ENCODE measurements at regions not wholly inside any gene's neighbourhood (a gene's known extent, or its start where the extent isn't known, plus 50 kb on each side); places are given as distances from the start of the nearest gene placed in this dataset.

- no peak for DNase-seq (ENCODE audit: low spot score)
These were observed 158.5 kb downstream of the HERPUD2 start for GRCh38 chr7:35536396-35536826.

GRCh38 chr7:35533902-35534301 lies 161.0 kb downstream of the HERPUD2 start:
- no peak for DNase-seq (ENCODE audit: low spot score)

DNA sequence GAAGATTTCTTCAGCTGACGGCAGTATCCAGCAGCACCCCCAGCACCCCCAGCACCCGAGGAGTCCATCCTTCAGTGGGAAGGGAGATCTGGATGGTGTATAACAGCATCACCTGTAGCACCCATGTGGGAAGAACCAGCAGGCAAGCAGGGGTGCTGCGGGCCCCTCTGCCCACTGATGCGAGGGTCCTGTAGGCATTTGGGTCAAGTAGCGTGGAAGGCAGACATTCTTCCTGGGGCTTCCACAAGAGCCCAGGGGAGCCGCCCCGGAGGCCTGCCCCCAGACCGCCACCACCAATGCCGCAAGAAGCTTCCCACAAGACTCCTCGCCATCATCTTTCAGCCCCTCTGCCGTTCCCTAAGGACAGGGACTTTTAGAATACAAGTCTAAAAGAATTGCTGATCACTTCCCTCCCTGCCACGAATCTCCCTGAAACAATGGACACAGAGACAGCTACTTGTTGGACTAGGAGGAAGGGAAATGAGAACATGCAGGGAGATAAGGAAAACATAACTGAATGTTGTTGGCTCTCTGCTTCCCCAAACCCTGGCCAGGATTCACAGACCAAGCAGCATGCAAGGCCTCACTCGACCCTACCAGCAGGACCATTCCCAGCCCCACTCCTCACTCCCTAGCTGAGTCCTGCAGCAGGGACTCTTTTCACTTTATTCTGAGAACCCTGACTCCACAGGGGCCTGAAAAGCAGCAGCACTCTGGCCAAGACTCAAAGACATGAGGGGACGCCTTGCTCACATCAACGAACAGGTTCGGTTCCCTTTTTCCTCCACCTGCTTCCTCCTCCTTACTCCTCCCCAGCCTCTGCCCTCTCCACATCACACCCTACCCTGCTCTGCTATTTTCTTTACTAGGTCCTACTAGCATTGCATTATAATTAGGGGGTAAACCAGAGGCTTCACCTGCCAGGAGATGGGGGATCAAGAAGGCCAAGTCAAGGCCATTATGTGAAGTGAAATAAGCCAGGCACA lies 164.5 kb downstream of the HERPUD2 start:
- no peak for DNase-seq (ENCODE audit: low spot score)

- no peak for DNase-seq (ENCODE audit: low spot score)
These were observed 165.2 kb downstream of the HERPUD2 start for GRCh38 chr7:35529713-35530112.

- no peak for DNase-seq (ENCODE audit: low spot score)
These were observed 166.5 kb downstream of the HERPUD2 start for GRCh38 chr7:35528381-35528977.

DNA sequence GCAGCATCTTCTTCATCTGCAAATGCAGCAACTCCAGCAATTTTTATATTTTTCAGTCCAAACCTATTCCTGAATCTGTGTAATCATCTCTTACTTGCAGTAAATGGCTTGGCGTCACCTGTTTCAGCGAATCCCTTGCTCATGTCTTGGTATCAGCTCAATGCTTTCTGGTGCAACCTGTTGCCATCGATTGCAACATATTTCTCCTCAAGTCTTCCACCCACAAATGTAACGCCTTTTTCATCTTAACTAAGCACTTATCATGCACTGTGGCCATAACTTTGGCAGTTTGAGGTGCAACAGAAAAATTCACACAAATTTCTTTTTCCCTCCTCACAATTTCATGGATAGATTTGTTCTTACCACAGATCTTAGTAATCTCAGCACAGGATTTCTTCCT lies 168.3 kb downstream of the HERPUD2 start:
- DNase-seq (ENCODE audit: low spot score): no peak

DNA sequence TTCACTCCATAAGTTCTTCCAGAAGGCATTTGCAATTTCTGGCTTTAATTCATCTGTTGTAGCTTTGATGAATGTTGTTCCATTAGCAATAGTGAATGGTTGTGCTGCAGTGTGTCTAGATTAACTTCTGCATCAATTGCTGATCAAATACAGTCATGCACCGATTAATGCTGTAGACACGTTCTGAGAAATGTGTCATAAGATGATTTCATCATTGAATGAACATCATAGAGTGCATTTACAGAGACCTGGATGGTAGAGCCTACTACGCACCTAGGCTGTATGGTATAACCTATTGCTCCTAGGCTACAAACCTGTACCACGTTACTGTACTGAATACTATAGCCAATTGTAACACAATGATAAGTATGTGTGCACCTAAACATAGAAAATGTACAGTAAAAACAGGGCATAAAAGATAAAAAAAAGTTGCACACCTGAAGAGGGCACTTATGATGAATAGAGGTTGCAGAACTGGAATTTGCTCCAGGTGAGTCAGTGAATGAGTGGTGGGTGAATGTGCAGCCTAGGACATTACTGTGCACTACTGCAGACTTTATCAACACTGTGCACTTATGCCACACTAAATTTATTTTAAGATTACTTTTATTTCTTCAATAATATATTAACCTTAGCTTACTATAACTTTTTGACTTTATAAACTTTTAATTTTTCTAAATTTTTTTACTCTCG lies 170.7 kb downstream of the HERPUD2 start:
- no peak for DNase-seq (ENCODE audit: low spot score)

- no peak for DNase-seq (ENCODE audit: low spot score)
These were observed 171.6 kb downstream of the HERPUD2 start for GRCh38 chr7:35523292-35523691.

DNA sequence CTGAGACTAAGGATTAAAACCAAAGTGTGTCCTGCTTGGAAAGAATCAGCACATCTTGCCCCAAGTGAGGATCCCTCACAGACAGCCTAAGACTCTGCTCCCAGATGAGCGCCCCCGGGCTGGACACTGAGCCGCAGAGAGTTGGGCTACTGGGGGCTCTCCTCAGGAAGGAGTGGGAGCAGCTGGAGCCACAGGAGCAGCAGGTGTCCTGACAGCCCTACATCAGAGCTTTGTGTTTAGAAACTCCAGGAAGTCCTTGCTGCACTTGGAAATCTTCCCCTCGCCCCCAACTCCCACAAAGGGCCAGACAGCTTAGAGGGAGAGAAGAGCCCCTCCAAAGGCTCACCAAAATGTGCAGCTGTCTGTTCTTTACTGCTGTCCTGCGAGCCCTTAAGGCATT lies 172.2 kb downstream of the HERPUD2 start:
- no peak for DNase-seq (ENCODE audit: low spot score)

- DNase-seq (ENCODE audit: low spot score): no peak
These were observed 173.0 kb downstream of the HERPUD2 start for GRCh38 chr7:35521941-35522340.

- DNase-seq (ENCODE audit: low spot score): no peak
These were observed 173.9 kb downstream of the HERPUD2 start for GRCh38 chr7:35520810-35521625.

DNA sequence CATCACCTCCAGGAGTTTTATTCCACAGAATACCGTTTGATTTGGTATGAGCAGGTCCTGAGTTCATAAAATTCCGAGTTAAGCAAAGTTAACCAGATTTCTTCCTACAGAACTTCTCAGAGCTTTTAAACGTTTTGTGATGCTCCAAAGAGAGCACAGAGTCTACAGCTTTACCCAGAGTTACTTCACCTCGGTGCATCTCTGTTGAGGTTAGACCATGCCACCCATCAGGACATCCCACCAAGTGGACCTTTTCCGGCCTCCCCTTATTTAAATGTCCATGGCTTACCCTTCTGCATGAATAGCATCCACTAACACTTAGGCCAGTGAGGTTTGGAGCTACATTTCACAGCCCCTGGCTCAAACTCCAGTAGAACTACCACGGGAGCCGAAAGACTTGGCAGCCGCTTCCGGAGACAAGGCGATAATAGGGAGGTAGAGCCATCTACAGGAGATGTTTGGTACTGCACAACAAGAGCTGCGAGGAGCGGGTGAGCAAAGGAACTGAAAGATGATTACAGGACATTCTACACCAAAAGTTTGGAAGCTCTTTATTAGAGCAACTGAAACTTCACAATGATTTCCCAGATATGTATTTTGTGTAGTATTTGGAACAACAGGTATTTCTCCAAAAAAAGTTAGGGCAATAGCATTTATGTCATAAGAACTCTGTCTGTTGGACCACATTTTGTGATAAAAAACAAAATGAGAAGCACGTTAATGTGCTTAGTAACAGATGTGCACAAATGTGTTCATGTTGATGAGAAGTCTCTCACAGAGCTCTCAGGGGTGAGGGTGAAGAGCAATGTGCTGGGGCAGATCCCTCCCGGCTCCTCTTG lies 174.7 kb downstream of the HERPUD2 start:
- DNase-seq (ENCODE audit: low spot score): peak; percentile 84

GRCh38 chr7:35518767-35519166 lies 176.2 kb downstream of the HERPUD2 start:
- DNase-seq (ENCODE audit: low spot score): no peak

DNA sequence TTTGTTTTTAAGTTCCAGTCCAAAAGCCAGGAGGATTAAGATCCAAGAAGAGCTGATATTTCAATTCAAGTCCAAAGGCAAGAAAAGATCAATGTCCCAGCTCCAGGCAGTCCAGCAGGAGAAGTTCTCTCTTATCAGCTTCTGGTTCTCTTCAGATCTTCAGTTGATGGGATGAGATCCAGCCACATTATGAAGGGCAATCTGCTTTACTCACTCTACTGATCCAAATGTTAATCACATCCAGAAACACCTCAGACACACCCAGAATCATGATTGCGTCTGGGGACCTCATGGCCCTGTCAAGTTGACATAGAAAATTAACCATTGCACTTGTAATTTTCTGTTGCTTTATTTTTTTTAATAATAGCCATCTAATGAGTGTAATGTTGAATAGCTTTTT lies 178.4 kb downstream of the HERPUD2 start:
- no peak for DNase-seq (ENCODE audit: low spot score)

DNA sequence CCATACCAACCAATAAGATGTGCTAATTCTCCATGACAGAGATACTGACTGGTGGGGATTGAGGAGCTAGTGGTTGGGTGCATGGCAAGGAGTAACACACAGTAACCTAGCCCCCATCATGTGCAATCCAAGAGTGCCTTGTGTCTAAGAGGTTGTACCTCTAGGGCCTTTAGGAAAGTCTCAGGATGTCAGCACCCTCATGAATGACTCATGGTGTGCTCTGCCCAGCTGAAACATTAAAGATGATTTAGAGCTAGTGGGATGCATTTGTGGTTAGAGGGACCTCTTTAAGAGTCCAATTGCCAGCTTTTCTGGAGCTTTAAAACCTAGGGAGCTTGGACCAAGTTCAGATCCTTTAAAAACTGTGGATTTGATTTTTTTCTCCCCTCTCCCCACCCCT lies 181.1 kb downstream of the HERPUD2 start:
- DNase-seq (ENCODE audit: low spot score): no peak

- no peak for DNase-seq (ENCODE audit: low spot score)
These were observed 181.7 kb downstream of the HERPUD2 start for GRCh38 chr7:35513195-35513594.

DNA sequence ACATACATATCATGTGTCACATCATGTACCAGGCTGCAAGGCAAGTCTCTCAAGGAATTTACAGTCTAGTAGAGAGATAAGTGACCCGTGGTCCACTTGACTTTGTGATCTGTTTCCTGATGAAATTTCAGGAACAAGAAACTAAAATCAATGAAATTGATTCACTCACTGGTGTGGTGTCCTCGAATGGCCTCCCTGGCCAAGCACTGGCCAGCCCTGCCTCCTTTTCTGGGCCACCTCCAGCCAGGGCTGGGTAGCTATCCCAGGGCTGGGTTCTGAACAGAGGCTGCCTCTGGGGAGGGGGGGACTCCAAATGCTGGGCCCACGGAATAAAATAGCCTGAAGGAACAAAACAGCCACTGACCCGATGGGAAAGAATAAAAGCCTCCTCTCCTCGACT lies 182.2 kb downstream of the HERPUD2 start:
- peak; percentile 12 for DNase-seq (ENCODE audit: low spot score)

- DNase-seq (ENCODE audit: low spot score): no peak
These were observed 186.1 kb downstream of the HERPUD2 start for GRCh38 chr7:35508623-35509400.

DNA sequence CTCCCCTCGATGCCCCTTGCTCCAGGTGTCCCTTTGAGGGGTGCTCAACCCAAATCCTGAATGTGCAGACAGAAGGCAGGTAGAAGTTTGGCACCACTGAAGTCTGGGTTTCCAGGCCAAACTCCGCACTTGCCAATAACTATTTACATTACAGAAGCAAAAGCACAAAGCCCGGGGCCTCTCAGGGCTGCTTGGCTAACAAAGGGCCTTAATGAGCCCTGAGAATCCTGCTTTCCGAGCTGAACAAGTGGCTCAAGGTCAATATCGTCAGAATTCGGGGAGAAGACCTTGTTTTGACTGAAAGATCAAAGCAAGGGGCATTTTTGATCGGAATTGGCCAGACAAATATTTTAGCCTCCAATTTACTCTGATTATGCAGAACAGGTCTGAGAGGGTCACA lies 189.9 kb downstream of the HERPUD2 start:
- DNase-seq (ENCODE audit: low spot score): no peak

GRCh38 chr7:35504365-35504764 lies 190.6 kb downstream of the HERPUD2 start:
- DNase-seq (ENCODE audit: low spot score): no peak
